Fibroblast of lung (primary cell): ENCODE measurements at regions not wholly inside any gene's neighbourhood (a gene's known extent, or its start where the extent isn't known, plus 50 kb on each side); places are given as distances from the start of the nearest gene placed in this dataset.

Source experiments
- EZH2 ChIP-seq: IDR thresholded peaks from 2 replicates; pipeline ENCODE4 v1.5.1; 2012; ENCODE audit warnings: low read length, control low read depth, mild to moderate bottlenecking; ENCODE audit errors: missing control alignments
- TF ChIP-seq, protein P1 (sequence below), 2 donors: IDR thresholded peaks in 1 of 2; conservative IDR thresholded peaks in 1 of 2; 1 replicate in 1 of 2; 2 replicates in 1 of 2; pipeline ENCODE4 v1.5.1; 2011 to 2012; ENCODE audit warnings: low read length in 2 of 2, control low read depth in 1 of 2, inconsistent platforms in 1 of 2, low read depth in 1 of 2, mild to moderate bottlenecking in 1 of 2

GRCh38 chr5:116757326-116757725 is 182.7 kb upstream of the SEMA6A start:
- TF ChIP-seq, protein P1, sequence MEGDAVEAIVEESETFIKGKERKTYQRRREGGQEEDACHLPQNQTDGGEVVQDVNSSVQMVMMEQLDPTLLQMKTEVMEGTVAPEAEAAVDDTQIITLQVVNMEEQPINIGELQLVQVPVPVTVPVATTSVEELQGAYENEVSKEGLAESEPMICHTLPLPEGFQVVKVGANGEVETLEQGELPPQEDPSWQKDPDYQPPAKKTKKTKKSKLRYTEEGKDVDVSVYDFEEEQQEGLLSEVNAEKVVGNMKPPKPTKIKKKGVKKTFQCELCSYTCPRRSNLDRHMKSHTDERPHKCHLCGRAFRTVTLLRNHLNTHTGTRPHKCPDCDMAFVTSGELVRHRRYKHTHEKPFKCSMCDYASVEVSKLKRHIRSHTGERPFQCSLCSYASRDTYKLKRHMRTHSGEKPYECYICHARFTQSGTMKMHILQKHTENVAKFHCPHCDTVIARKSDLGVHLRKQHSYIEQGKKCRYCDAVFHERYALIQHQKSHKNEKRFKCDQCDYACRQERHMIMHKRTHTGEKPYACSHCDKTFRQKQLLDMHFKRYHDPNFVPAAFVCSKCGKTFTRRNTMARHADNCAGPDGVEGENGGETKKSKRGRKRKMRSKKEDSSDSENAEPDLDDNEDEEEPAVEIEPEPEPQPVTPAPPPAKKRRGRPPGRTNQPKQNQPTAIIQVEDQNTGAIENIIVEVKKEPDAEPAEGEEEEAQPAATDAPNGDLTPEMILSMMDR (conservative IDR thresholded peaks at IDR 0.05 in 1 of 2, IDR thresholded peaks at IDR 0.05 in 1 of 2; ENCODE audit: low read depth in 1 of 2, low read length in 2 of 2): no peak
- no peak for TF ChIP-seq EZH2
